ENCODE measurements at regions not wholly inside any gene's neighbourhood (a gene's known extent, or its start where the extent isn't known, plus 50 kb on each side); places are given as distances from the start of the nearest gene placed in this dataset.

GRCh38 chr4:65120287-65120686 is 550.0 kb downstream of the EPHA5 start:
- DNase-seq: no peak

DNA sequence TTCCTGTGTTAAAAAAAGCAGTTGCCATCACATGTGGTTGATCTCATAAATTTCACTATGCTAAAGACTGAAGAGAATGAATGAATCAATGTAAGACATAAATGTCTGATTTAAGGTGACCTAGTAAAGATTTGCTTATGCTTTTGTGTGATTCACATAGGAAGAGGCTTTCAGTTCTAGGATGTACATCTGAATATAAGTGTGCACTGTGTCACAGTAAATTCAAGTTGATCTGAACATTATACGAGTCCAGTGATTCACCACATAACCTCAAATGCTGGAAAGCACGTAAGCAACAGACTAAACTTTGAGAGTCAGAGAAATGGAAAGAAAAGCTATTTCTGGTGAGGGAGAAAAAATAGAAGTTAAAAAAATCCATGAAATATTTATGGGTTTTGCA is 567.9 kb downstream of the EPHA5 start:
- no peak for DNase-seq

GRCh38 chr4:65096630-65097029 is 573.7 kb downstream of the EPHA5 start:
- peak; percentile 15 for DNase-seq

DNA sequence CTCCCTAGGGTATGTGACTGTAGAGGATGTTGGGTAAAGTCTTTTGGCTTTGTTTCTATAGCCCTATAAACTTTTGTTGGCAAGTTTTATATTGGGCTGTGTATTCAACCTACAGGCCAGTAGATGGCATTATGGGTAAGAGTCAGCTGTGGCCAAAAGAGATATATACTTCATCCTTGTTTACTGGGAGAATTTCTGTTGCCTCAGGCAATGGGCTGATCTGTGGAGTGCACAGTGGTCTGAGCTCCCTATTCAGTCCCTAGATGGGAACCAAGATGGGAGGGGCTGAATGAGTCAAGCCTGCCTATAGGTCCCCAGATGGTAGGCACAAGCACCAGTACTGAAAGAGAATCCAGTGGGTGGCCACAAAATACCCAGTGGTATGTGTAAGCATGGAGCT is 580.6 kb downstream of the EPHA5 start:
- DNase-seq: peak; percentile 69

GRCh38 chr4:65083076-65083475 is 587.2 kb downstream of the EPHA5 start:
- no peak for DNase-seq

- DNase-seq: peak; percentile 56
Observed at GRCh38 chr4:65071564-65071963, 598.7 kb downstream of the EPHA5 start.

DNA sequence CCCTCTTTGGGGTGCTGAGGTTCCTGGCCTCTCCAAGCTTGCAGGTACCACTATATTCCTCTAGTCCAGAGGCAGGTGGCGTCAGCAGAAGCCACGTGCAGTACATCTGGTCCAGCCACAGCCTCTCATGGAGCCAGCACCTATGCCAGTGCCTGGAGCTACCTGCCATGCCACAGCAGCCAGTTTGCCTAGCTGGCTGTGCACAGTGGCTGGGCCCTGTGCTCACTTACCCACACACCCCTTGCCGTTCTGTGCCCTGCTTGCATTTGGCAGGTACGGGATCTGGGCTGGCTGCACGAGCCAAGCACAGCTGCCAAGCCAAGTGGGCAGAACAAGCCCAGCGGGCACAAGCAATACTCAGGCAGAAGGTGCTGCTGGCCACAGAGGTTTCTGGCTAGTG is 601.1 kb downstream of the EPHA5 start:
- no peak for DNase-seq

GRCh38 chr4:65066106-65066505 is 604.2 kb downstream of the EPHA5 start:
- DNase-seq: no peak

DNA sequence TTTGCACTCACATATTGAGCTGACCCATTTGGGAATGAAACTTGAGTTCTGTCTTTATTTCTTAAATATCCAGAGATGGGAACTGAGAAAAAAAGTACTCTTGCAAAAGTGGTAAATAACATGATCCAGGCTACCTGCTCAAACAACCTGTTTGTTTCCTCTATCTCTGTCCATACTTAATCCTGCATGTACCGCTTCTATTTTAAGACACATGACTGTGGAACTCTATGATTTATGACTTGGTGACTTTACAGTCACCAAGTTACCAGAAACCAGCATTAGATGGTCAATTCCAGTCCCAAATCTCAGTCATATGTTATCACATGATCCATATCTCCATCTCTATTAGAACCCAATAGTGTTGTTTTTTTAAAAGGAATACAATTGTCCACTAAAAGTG is 606.7 kb downstream of the EPHA5 start:
- no peak for DNase-seq

- DNase-seq: no peak
Observed at GRCh38 chr4:65050786-65051185, 619.5 kb downstream of the EPHA5 start.

DNA sequence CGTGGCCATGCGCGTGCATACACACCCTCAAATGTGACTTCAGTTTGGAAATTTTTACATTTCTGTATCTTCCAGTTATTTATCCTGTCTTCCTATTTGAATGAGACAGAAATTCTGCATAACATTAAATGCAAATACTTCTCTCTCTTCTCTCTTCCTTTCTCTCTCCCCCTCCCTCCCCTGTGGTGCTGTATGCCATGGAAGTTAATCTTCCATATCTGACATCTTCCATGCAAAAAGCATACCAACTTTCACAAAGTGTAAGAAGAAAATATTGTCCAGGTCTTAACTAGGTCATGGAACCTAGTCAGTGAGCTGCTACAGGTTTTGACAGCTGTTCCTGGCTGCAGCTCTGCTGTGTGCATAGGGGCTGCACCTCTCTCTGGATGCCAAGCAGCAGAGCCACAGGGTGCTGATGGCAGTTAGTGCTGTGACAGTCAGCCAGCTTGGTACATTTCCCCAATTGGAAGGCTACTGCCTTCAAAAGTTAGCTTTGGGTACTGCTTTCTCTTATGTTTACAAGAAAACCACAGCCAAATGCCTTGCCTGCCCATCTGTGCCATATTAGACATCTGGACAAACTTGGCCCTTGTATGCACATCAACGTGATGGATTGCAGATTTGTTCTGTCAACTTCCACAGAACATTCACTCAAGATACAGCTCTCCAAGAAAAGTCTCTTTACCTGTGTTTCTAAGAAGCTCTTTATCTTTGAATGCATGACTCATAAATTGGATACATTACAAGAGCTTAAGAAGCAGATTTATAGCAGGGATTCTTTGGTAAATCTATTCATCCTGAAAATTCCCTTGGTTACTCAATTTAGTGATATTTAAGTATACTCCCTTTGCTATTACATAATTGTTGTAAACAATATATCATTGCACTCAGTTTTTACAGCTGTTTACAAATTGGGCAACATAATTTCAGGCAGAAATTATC is 623.8 kb downstream of the EPHA5 start:
- DNase-seq: peak; percentile 94

DNA sequence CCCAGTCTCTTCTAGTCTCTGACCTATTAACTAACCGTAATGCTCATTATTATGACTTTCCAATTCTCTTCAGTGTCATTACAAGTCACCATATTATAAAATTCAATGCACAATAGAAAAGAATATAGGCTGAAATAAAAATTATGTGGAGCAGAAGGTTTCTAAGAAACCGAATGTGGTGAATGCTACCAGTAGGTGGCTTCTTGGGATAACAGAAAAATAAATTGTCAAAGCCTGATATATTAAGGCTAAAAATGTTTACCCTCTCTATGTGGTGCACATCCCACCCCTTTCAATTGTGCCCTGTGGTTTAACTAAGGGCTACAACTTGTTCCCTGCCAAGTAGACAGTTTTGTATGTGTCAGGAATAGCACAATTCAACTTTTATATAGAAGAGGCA is 624.6 kb upstream of the TECRL start:
- DNase-seq: peak; percentile 80

GRCh38 chr4:65028592-65028991 is 619.3 kb upstream of the TECRL start:
- DNase-seq: no peak

DNA sequence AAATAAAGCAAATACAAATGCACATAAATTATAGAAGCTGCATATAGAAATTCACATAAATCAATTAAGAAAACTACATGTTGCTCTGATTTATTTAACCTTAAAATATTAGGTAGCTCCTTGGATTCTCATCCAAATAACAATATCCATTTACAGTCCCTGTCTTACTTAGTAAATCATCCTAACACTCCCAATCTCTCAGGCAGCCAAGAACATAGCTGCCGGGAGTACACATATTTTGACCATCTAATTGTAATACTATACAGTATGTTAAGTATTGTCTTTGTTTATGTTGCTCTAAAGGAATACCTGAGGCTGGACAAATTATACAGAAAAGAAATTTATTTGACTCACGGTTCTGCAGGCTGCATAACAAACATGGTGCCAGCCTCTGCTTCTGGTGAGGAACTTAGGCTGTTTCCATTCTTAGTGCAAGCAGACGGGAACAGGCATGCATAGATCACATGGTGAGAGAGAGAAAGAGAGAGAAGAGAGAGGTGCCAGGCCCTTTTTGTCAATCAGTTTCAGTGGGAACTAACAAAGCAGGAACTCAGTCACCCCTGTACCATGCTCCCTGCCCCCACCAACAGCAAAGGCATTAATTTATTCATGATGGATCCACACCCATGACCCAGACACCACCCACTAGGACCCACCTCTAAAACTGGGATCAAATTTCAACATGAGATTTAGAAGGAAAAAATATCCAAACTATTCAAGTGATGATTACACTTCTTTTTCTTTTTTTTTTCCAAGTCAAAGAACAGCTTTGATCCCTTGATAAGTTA is 614.8 kb upstream of the TECRL start:
- DNase-seq: peak; percentile 84

- DNase-seq: peak; percentile 72
Observed at GRCh38 chr4:65023081-65023480, 613.8 kb upstream of the TECRL start.

DNA sequence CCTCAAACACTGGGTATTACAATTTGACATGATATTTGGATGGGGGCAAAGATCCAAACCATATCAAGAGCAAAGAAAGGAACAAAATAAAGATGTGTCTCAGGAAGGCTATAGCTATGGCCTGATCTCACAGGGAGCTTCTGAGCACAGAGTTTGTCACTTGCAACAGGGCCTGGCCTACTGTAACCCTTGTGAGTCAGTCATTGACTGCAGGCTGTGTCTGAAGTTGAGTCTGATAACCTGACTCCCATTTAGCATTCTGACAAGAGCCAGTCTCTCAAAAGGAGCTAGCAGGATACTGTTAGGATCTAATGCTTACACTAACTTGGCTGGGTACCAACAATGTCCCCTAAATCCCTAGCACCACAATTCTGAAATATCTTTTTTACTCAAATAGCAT is 612.5 kb upstream of the TECRL start:
- DNase-seq: peak; percentile 45

DNA sequence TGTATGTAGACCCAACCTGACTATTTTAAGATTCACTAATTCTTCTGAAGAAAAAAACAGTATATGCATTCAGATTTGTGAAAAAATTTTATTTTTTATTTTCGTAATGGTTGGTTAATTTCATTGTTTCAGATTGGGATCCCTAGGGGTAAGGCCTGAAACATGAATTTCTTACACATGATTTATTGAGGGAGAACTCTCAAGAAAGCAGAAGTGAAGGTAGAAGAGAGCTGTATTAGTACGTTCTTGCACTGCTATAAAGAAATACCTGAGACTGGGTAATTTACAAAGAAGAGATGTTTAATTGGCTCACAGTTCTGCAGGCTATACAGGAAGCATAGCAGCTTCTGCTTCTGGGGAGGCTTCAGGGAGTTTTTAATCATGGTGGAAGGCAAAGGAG is 611.9 kb upstream of the TECRL start:
- DNase-seq: no peak

GRCh38 chr4:65019775-65020174 is 610.5 kb upstream of the TECRL start:
- DNase-seq: peak; percentile 1

GRCh38 chr4:65018313-65018712 is 609.1 kb upstream of the TECRL start:
- DNase-seq: peak; percentile 92

DNA sequence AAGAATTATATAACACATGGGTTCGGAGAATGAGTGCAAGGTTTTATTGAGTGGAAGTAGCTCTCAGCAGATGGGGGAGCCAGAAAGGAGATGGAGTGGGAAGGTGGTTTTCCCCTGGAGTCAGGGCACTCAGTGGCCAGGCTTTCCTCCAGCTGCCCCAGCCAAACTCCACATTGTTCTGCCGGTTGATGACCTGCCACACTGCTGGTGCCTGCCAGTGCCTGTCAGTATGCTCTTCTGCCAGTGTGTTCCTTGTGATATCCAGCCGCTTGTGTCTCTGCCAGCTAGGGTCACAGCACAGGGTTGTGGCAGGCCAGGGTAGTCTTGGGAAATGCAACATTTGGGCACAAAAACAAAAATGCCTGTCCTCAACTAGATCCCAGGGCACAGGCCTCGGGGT is 604.8 kb upstream of the TECRL start:
- DNase-seq: peak; percentile 21

DNA sequence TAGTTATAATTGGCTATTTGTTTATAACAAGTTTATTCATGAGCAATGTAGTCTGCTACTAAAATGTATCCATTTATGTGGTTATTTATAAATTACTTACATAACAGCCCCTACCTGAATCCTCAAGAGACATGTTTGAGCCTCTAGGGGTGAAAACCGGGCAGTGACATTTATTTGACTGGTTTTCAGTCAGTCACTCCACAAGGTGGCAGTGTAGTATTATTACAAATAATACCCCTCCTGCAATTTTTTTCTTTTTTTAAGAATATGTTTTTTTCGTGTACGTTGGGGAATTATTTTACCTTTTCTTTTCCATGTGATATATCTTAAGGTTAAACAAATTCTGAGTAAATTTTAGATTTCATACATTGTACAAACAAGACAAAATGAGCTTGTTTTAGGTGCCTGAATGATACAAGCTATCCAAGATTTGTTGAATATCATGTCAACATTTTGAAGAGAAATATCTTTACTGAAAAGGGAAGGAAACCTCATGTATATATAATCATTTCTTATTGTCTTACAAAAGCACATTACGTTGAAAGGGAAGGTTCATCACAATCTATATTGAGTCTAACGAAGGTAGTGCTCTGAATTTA is 598.7 kb upstream of the TECRL start:
- DNase-seq: peak; percentile 77

DNA sequence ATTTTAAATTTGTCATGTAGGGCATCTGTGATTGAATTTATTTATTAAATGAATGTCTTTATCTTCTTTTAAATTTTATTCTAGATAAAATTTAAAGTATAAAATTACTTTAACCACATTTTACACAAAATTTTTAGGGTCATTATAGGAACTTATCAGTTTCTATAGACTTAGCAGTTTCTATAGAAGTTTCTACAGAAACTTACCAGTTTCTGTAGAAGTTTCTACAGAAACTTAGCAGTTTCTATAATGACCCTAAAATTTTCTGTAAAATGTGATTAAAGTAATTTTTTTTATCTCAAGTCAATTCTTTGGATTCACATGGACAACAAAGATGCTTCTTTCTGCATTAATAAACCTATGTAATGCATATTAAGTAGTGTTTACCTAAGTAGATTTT is 565.9 kb upstream of the TECRL start:
- no peak for DNase-seq

GRCh38 chr4:64969081-64969480 is 559.8 kb upstream of the TECRL start:
- no peak for DNase-seq

DNA sequence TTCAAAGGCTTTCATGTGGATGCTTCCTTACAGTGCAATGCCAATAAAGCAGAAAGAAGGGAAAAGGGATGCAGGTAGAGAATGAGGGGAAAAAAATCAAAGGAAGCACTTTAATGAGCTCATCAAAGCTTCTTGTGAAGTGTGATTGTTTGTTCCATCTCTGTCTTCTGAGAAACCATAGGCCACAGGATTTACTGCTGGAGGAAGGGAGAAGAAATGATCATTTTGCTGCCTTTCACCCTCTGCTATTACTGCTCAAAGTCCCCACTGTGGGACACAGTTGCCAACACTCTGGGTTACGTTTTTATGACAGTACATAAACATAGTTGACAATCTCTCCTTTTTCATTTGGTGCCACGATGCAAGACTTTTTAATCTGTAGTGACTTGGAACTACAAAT is 558.0 kb upstream of the TECRL start:
- DNase-seq: no peak

All from NCI-H69 (cell line).